Bronchial epithelial cell (primary cell): ENCODE measurements at regions not wholly inside any gene's neighbourhood (a gene's known extent, or its start where the extent isn't known, plus 50 kb on each side); places are given as distances from the start of the nearest gene placed in this dataset.

Source experiments
- DNase-seq: peaks from one replicate; pipeline ENCODE4 v3.0.0-alpha.2; 2010; ENCODE audit warnings: low read depth
- FAIRE-seq: peaks from 2 replicates; lab custom pipeline; 2011; peaks lifted over from hg19 to GRCh38; lab: Jason Lieb, UNC
- H3K27me3 ChIP-seq: 2 replicates; pipeline ENCODE4 v1.5.1; 2011; ENCODE audit warnings: low read length; ENCODE audit not compliant: control insufficient read depth, insufficient read depth
- H3K36me3 ChIP-seq: 2 replicates; pipeline ENCODE4 v1.5.1; 2011; ENCODE audit warnings: low read length; ENCODE audit not compliant: control insufficient read depth, insufficient read depth
- H3K4me3 ChIP-seq: 2 replicates; pipeline ENCODE4 v1.5.1; 2011; ENCODE audit warnings: mild to moderate bottlenecking, low read depth, low read length, control low read depth
- CTCF ChIP-seq: IDR thresholded peaks from 2 replicates; pipeline ENCODE4 v1.5.1; 2011; ENCODE audit warnings: mild to moderate bottlenecking, moderate library complexity, low read length, control low read depth, inconsistent platforms; ENCODE audit not compliant: insufficient read depth, severe bottlenecking

GRCh38 chr7:26534649-26535482 lies 243.2 kb downstream of the SNX10 start:
- FAIRE-seq (no peak), DNase-seq (no peak)
- Histone ChIP-seq H3K27me3 (peaks cover 1% of the 10 kb centered on the region), H3K4me3 (no peak overlapping the region), H3K36me3 (no peaks in the 10 kb centered on the region)
- no peak for TF ChIP-seq CTCF

GRCh38 chr7:26535483-26536007 lies 243.9 kb downstream of the SNX10 start:
- no peak overlapping the region for H3K4me3 ChIP-seq
- peaks cover 1% of the 10 kb centered on the region for H3K27me3 ChIP-seq
- TF ChIP-seq CTCF = no peak
- DNase-seq (no peak), FAIRE-seq (no peak)
- H3K36me3 ChIP-seq = no peaks in the 10 kb centered on the region

GRCh38 chr7:26538216-26538615 lies 246.6 kb downstream of the SNX10 start:
- no peak for FAIRE-seq

GRCh38 chr7:26538689-26539088 lies 247.0 kb downstream of the SNX10 start:
- H3K27me3 ChIP-seq = no peaks in the 10 kb centered on the region
- TF ChIP-seq CTCF = no peak
- FAIRE-seq = no peak
- H3K36me3 ChIP-seq = no peaks in the 10 kb centered on the region
- DNase-seq = no peak
- no peak overlapping the region for H3K4me3 ChIP-seq

More at GRCh38 chr7:26538216-26538615, 246.6 kb downstream of the SNX10 start:
- no peaks in the 10 kb centered on the region for H3K36me3 ChIP-seq
- H3K27me3 ChIP-seq = no peaks in the 10 kb centered on the region
- H3K4me3 ChIP-seq = no peak overlapping the region
- no peak for DNase-seq
- no peak for TF ChIP-seq CTCF

GRCh38 chr7:26543340-26543739 lies 251.7 kb downstream of the SNX10 start:
- TF ChIP-seq CTCF = no peak

More at GRCh38 chr7:26543340-26543739, 251.7 kb downstream of the SNX10 start:
- H3K27me3 ChIP-seq = no peaks in the 10 kb centered on the region
- no peak overlapping the region for H3K4me3 ChIP-seq
- no peak for FAIRE-seq
- H3K36me3 ChIP-seq = no peaks in the 10 kb centered on the region
- no peak for DNase-seq
